HCT116 (cell line): ENCODE measurements at regions not wholly inside any gene's neighbourhood (a gene's known extent, or its start where the extent isn't known, plus 50 kb on each side); places are given as distances from the start of the nearest gene placed in this dataset.

Experiments
- ATAC-seq: fragments of 200-7000 bp; cut with Tn5 transposase; 2 replicates; pipeline ENCODE4 v1.9.1; 2020; ENCODE audit warnings: mild to moderate bottlenecking, moderate library complexity
- BruUV-seq: library from RNA; stranded (reverse); fragments of 400-500 nt; replicated peaks from 2 replicates; lab custom pipeline; 2021; lab: Mats Ljungman, UMichigan
- CTCF ChIA-PET: fragments of 300-600 bp; sonication (Branson Sonifier 250); formaldehyde crosslinking; loops from one replicate; lab custom pipeline; 2021; ENCODE audit warnings: antibody characterized with exemption; lab: Charles Lee
- POLR2A ChIA-PET: fragments of 300-600, 350-600 bp; sonication (Branson Sonifier 250); formaldehyde crosslinking; loops from one replicate; lab custom pipeline; 2021; ENCODE audit warnings: antibody characterized with exemption; lab: Charles Lee
- RAD21 ChIA-PET, 2 experiments: fragments of 300-600 bp; sonication (Branson Sonifier 250); formaldehyde crosslinking; loops; one replicate each; lab custom pipeline; 2023; ENCODE audit warnings: low total read pairs in 2 of 2; ENCODE audit not compliant: uncharacterized antibody in 2 of 2, unreplicated experiment in 2 of 2, low non-redundant PET in 1 of 2; lab: Charles Lee
- DNase-seq: peaks from one replicate; pipeline ENCODE4 v3.0.0-alpha.2; 2010; ENCODE audit warnings: low read depth, low spot score
- H2AFZ ChIP-seq: fragments of 200-600 bp; shearing (Covaris generic), sonication (generic); 2 replicates; pipeline ENCODE4 v1.6.1; 2017; ENCODE audit warnings: low read depth, mixed run types, mixed read lengths, antibody characterized with exemption, low read length; ENCODE audit not compliant: poor library complexity, severe bottlenecking
- H3K27ac ChIP-seq: 2 replicates; pipeline ENCODE4 v1.5.1; 2012; ENCODE audit warnings: low read depth, low read length
- H3K27me3 ChIP-seq: fragments of 200-600 bp; sonication (generic); 2 replicates; pipeline ENCODE4 v1.6.1; 2016; ENCODE audit warnings: mixed run types, low read length, mixed read lengths; ENCODE audit not compliant: insufficient read depth
- H3K36me3 ChIP-seq, 2 experiments: fragments of 200-500 bp in 1 of 2; fragments of 200-600 bp in 1 of 2; sonication (Bioruptor generic) in 1 of 2; sonication (generic) in 1 of 2; 2 replicates each; pipeline versions ENCODE4 v1.5.1 to v1.6.1; 2014 to 2016; ENCODE audit warnings: low read length in 2 of 2, inconsistent platforms in 1 of 2, mixed read lengths in 1 of 2, mixed run types in 1 of 2; ENCODE audit not compliant: insufficient read depth in 2 of 2, control insufficient read depth in 1 of 2
- H3K4me1 ChIP-seq, 2 experiments: fragments of 200-600 bp in 1 of 2; sonication (generic) in 1 of 2; 2 replicates each; pipeline versions ENCODE4 v1.5.1 to v1.6.1; 2012 to 2017; ENCODE audit warnings: low read length in 2 of 2, inconsistent platforms in 1 of 2, mild to moderate bottlenecking in 1 of 2, mixed read lengths in 1 of 2, mixed run types in 1 of 2, moderate library complexity in 1 of 2; ENCODE audit not compliant: insufficient read depth in 2 of 2, control insufficient read depth in 1 of 2
- H3K4me2 ChIP-seq: fragments of 200-600 bp; sonication (generic); 2 replicates; pipeline ENCODE4 v1.6.1; 2017; ENCODE audit warnings: mixed run types, low read length, mixed read lengths
- H3K4me3 ChIP-seq, 2 experiments: fragments of 200-600 bp in 1 of 2; sonication (generic) in 1 of 2; replicated peaks in 1 of 2; 2 replicates each; pipeline ENCODE4 v1.5.1; 2011 to 2016; ENCODE audit warnings: low read length in 2 of 2, control low read depth in 1 of 2, low read depth in 1 of 2, mild to moderate bottlenecking in 1 of 2, mixed read lengths in 1 of 2, mixed run types in 1 of 2
- H3K79me2 ChIP-seq: fragments of 200-600 bp; sonication (generic); 2 replicates; pipeline ENCODE4 v1.6.1; 2017; ENCODE audit warnings: mild to moderate bottlenecking, mixed run types, low read length, moderate library complexity, mixed read lengths; ENCODE audit not compliant: insufficient read depth
- H3K9ac ChIP-seq: fragments of 200-600 bp; sonication (generic); 2 replicates; pipeline ENCODE4 v1.6.1; 2016; ENCODE audit warnings: low read length, mixed read lengths
- H3K9me2 ChIP-seq: fragments of 200-600 bp; sonication (generic), shearing (Covaris generic); 2 replicates; pipeline ENCODE4 v1.6.1; 2017; ENCODE audit warnings: mixed run types, mild to moderate bottlenecking, moderate library complexity; ENCODE audit not compliant: insufficient read depth
- H3K9me3 ChIP-seq, 2 experiments: fragments of 200-500 bp in 1 of 2; fragments of 200-600 bp in 1 of 2; sonication (Bioruptor generic) in 1 of 2; sonication (generic) in 1 of 2; 2 replicates each; pipeline ENCODE4 v1.6.1; 2014 to 2017; ENCODE audit warnings: low read length in 2 of 2, mixed read lengths in 2 of 2, inconsistent platforms in 1 of 2, low read depth in 1 of 2, mild to moderate bottlenecking in 1 of 2, mixed run types in 1 of 2, moderate library complexity in 1 of 2; ENCODE audit not compliant: control insufficient read depth in 1 of 2, insufficient read depth in 1 of 2
- H4K20me1 ChIP-seq: fragments of 200-600 bp; sonication (generic), shearing (Covaris generic); 2 replicates; pipeline ENCODE4 v1.6.1; 2017; ENCODE audit warnings: mixed run types, mild to moderate bottlenecking, moderate library complexity; ENCODE audit not compliant: insufficient read depth
- ATF3 ChIP-seq: IDR thresholded peaks from 2 replicates; pipeline ENCODE4 v1.6.1; 2012
- CBX3 ChIP-seq: IDR thresholded peaks from 2 replicates; pipeline ENCODE4 v1.6.1; 2012; ENCODE audit warnings: low read depth
- CTCF ChIP-seq, 3 experiments: fragments of 200-600 bp in 1 of 3; sonication (generic) in 1 of 3; IDR thresholded peaks in 2 of 3; conservative IDR thresholded peaks in 1 of 3; 2 replicates each; pipeline ENCODE4 v1.5.1; 2012 to 2017; ENCODE audit warnings: low read depth in 2 of 3, low read length in 2 of 3, antibody characterized with exemption in 1 of 3, borderline replicate concordance in 1 of 3, control low read depth in 1 of 3, mild to moderate bottlenecking in 1 of 3, mixed read lengths in 1 of 3, mixed run types in 1 of 3, moderate library complexity in 1 of 3; ENCODE audit not compliant: insufficient read depth in 1 of 3
- EGR1 ChIP-seq: IDR thresholded peaks from 2 replicates; pipeline ENCODE4 v1.6.1; 2012; ENCODE audit warnings: low read depth
- ELF1 ChIP-seq: IDR thresholded peaks from 2 replicates; pipeline ENCODE4 v1.6.1; 2012; ENCODE audit warnings: low read depth, borderline replicate concordance
- JUND ChIP-seq: IDR thresholded peaks from 2 replicates; pipeline ENCODE4 v1.6.1; 2012
- MAX ChIP-seq: IDR thresholded peaks from 2 replicates; pipeline ENCODE4 v1.6.1; 2012
- POLR2A ChIP-seq: IDR thresholded peaks from 2 replicates; pipeline ENCODE4 v1.7.0; 2011; ENCODE audit warnings: borderline replicate concordance; ENCODE audit not compliant: insufficient read depth, insufficient read length; ENCODE audit errors: extremely low read depth
- POLR2AphosphoS5 ChIP-seq: IDR thresholded peaks from 2 replicates; pipeline ENCODE4 v1.6.1; 2011; ENCODE audit warnings: mild to moderate bottlenecking, low read depth, low read length, moderate library complexity
- REST ChIP-seq: IDR thresholded peaks from 2 replicates; pipeline ENCODE4 v1.6.1; 2012; ENCODE audit warnings: low read depth
- SP1 ChIP-seq: IDR thresholded peaks from 2 replicates; pipeline ENCODE4 v1.6.1; 2012; ENCODE audit warnings: low read depth
- TCF7L2 ChIP-seq: IDR thresholded peaks from 2 replicates; pipeline ENCODE4 v1.7.0; 2011; ENCODE audit warnings: borderline replicate concordance, inconsistent platforms; ENCODE audit not compliant: insufficient read depth, insufficient read length; ENCODE audit errors: extremely low read depth
- YY1 ChIP-seq: IDR thresholded peaks from 2 replicates; pipeline ENCODE4 v1.6.1; 2011; ENCODE audit warnings: low read length, low read depth, moderate library complexity, mild to moderate bottlenecking; ENCODE audit not compliant: insufficient replicate concordance; ENCODE audit errors: extremely low read depth
- ZBTB33 ChIP-seq: IDR thresholded peaks from 2 replicates; pipeline ENCODE4 v1.6.1; 2011; ENCODE audit warnings: mild to moderate bottlenecking, low read length, moderate library complexity; ENCODE audit not compliant: insufficient replicate concordance; ENCODE audit errors: extremely low read depth
- ZFX ChIP-seq: fragments of 450-650 bp; IDR thresholded peaks from 2 replicates; pipeline ENCODE4 v1.6.1; 2017
- ZNF274 ChIP-seq: fragments of 200-500 bp; sonication (Bioruptor generic); IDR thresholded peaks from 2 replicates; pipeline ENCODE4 v1.6.1; 2014; ENCODE audit warnings: mild to moderate bottlenecking, low read depth, low read length, inconsistent platforms
- intact Hi-C: fragments of 100-400 bp; cut with micrococcal nuclease; formaldehyde crosslinking; loops from 2 replicates; pipeline ENCODE4 v1.10.0; 2022

- H3K79me2 ChIP-seq: no peaks in the 10 kb centered on the region
- H3K4me2 ChIP-seq: no peak overlapping the region
- no peaks in the 10 kb centered on the region for H3K9me3 ChIP-seq
- ATAC-seq (no peak), DNase-seq (no peak)
- TF ChIP-seq CTCF (IDR thresholded peaks at IDR 0.05 in 2 of 3, conservative IDR thresholded peaks at IDR 0.05 in 1 of 3; ENCODE audit: borderline replicate concordance in 1 of 3, insufficient read depth in 1 of 3, low read depth in 2 of 3, low read length in 2 of 3) (no peak), POLR2AphosphoS5 (no peak), MAX (no peak), TCF7L2 (no peak), ZBTB33 (no peak), ZFX (no peak), ATF3 (no peak), POLR2A (no peak), SP1 (no peak), ZNF274 (no peak), JUND (no peak), YY1 (no peak), ELF1 (no peak), EGR1 (no peak), CBX3 (no peak), REST (no peak)
- no peaks in the 10 kb centered on the region for H3K4me1 ChIP-seq
- BruUV-seq: no TSS peak
- intact Hi-C loops: loop anchor here (10.0 kb wide), 1 partner anchor 150 kb away; the partner anchor contains the start of gene DIO2
- no peaks in the 10 kb centered on the region for H4K20me1 ChIP-seq
- H3K27me3 ChIP-seq: no peaks in the 10 kb centered on the region
- no peaks in the 10 kb centered on the region for H3K9me2 ChIP-seq
- ChIA-PET RAD21 (no interaction called here), CTCF (no interaction called here), POLR2A (no interaction called here)
- no peaks in the 10 kb centered on the region for H3K36me3 ChIP-seq
- H2AFZ ChIP-seq: no peak overlapping the region
- H3K27ac ChIP-seq: no peak overlapping the region
- H3K4me3 ChIP-seq: no peak overlapping the region
- H3K9ac ChIP-seq: no peak overlapping the region
Observed at GRCh38 chr14:80364816-80365215, 153.5 kb upstream of the DIO2 start.
